Mammary epithelial cell (primary cell): ENCODE measurements at regions not wholly inside any gene's neighbourhood (a gene's known extent, or its start where the extent isn't known, plus 50 kb on each side); places are given as distances from the start of the nearest gene placed in this dataset.

ENCODE experiments used
- CTCF ChIP-seq, 2 donors: IDR thresholded peaks in 1 of 2; conservative IDR thresholded peaks in 1 of 2; 2 replicates each; pipeline ENCODE4 v1.5.1; 2011 to 2012; ENCODE audit warnings: inconsistent platforms in 2 of 2, low read length in 2 of 2, mild to moderate bottlenecking in 2 of 2, control low read depth in 1 of 2, low read depth in 1 of 2; ENCODE audit not compliant: insufficient read depth in 1 of 2; ENCODE audit errors: extremely low read depth in 1 of 2
- EZH2 ChIP-seq: IDR thresholded peaks from 2 replicates; pipeline ENCODE4 v1.6.1; 2012; ENCODE audit warnings: low read length, inconsistent platforms, borderline replicate concordance

DNA sequence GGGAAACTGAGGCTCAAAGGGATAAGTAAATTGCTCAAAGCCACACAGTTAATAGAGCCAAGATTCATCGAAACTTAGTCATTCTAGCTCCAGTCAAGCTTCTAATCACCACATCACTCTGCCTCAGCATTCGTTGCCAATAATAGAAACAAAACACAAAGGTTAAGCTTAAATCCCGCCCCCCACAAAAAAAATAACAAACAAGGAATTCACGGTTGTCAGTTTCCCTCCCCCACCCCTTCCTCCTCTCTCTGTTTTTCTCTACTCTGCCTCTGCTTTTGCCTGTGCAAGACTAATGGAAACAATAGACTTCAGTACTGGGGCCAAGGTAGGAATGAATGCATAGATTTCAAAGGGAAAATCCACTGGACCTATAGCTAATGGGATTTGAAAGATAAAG, 70.7 kb upstream of the ZNF644 start:
- TF ChIP-seq CTCF (conservative IDR thresholded peaks at IDR 0.05 in 1 of 2, IDR thresholded peaks at IDR 0.05 in 1 of 2; ENCODE audit: extremely low read depth in 1 of 2, insufficient read depth in 1 of 2, low read depth in 1 of 2, low read length in 2 of 2): no peak
- no peak for TF ChIP-seq EZH2
